GM19452 (cell line): ENCODE measurements at regions not wholly inside any gene's neighbourhood (a gene's known extent, or its start where the extent isn't known, plus 50 kb on each side); places are given as distances from the start of the nearest gene placed in this dataset.
"Not testable (repeated sequence)": the region's sequence is repeated elsewhere in the genome, so short reads cannot be mapped to it uniquely, and the experiment has no call there.

Experiments used
- ATAC-seq: cut with Tn5 transposase; IDR thresholded peaks from one replicate; pipeline ENCODE4 v1.9.1; 2021; ENCODE audit not compliant: unreplicated experiment

DNA sequence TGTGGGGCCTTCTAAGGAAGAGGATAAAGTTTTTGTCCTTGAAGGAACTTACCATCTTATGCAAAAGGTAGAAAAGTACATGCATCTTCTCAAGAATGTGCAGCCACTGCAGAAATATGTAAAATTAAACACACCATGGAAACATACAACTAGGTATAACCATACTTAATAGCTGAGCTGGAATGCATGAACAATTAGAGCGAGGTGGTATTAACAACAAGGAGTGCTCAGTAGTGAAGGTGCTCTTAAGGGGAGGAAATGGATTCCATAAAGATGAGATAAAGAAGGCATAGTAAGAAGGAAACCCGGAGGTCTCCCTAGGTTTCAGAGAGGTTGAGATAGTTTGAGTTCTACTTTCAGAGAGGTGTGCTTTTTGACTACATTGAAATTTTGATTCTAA, 415.9 kb downstream of the NDFIP2 start:
- ATAC-seq = no peak

GRCh38 chr13:79895416-79895815, 414.5 kb downstream of the NDFIP2 start:
- no peak for ATAC-seq

DNA sequence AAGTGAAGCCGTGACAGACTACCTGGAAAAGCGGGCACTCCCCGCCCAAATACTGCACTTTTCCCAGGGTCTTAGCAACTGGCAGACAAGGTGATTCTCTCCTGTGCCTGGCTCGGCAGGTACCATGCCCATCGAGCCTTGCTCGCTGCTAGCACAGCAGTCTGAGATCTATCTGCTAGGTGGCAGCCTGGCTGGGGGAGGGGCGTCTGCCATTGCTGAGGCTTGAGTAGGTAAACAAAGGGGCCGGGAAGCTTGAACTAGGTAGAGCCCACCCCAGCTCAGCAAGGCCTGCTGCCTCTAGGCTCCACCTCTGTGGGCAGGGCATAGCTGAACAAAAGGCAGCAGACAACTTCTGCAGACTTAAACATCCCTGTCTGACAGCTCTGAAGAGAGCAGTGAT, 406.3 kb downstream of the NDFIP2 start:
- not testable (repeated sequence) for ATAC-seq

GRCh38 chr13:79886601-79887000, 405.6 kb downstream of the NDFIP2 start:
- ATAC-seq = no peak

GRCh38 chr13:79884890-79885289, 403.9 kb downstream of the NDFIP2 start:
- no peak for ATAC-seq

- no peak for ATAC-seq
Observed at GRCh38 chr13:79883216-79883615, 402.3 kb downstream of the NDFIP2 start.

- ATAC-seq = no peak
Observed at GRCh38 chr13:79880818-79881217, 399.9 kb downstream of the NDFIP2 start.

GRCh38 chr13:79874396-79875360, 393.7 kb downstream of the NDFIP2 start:
- ATAC-seq = no peak

DNA sequence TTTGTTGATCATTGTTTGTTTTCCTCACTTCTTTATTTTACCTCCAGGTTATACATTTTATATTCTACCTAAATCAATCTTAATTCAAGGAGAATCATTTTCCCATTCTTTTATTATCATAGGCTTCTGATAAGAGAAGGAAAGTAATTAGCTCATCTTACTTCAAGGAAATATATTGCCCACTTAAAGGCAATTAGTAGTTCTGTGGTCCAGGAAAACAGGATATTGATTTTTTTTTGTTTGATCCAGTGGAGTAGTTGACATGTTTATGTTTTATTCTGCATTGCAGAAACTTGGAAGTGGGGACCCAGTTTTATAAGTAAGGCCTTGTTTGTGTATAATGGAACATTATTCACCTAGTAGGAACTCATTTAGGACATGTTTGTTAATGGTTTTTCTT, 390.6 kb downstream of the NDFIP2 start:
- ATAC-seq = no peak

GRCh38 chr13:79870766-79871165, 389.8 kb downstream of the NDFIP2 start:
- ATAC-seq = no peak

- ATAC-seq = no peak
Observed at GRCh38 chr13:79870123-79870522, 389.2 kb downstream of the NDFIP2 start.

DNA sequence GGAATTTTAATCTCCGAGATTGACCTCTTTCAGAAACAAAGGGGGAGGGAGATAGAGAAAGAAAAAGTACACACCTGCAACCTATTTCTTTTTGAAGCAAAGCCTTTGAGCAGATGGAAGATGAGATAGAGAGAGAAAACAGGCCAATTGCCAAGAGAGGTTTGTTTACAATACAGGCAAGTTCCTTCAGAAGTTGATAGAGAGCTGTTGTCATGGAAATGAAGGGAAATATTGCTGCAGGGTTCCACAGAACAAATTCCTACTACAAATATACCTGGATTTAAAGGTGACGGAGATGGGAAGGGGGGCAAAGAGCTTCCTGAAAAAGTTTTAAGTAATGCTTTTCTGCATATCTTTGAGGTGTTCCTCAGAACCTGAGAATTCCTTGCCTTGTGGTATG, 388.4 kb downstream of the NDFIP2 start:
- ATAC-seq = no peak

GRCh38 chr13:79867254-79867653, 386.3 kb downstream of the NDFIP2 start:
- ATAC-seq = no peak

- ATAC-seq = no peak
Observed at GRCh38 chr13:79866436-79866835, 385.5 kb downstream of the NDFIP2 start.

- no peak for ATAC-seq
Observed at GRCh38 chr13:79862515-79862914, 381.6 kb downstream of the NDFIP2 start.

GRCh38 chr13:79861731-79862130, 380.8 kb downstream of the NDFIP2 start:
- no peak for ATAC-seq

DNA sequence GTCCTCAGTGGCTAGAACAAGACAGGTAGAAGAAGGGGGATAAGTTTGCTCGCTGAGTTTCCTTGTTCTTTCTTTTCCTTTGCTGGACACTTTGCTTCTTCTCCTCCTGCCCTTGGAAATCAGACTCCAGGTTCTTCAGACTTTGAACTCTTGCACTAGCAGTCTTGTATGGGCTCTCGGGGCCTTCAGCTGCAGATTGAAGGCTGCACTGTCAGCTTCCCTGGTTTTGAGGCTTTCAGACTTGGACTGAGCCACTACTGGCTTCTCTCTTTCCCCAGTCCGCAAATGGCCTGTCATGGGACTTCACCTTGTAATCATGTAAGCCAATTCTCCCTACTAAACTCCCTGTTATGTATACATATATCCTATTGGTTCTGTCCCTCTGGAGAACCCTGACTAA, 379.8 kb downstream of the NDFIP2 start:
- no peak for ATAC-seq

DNA sequence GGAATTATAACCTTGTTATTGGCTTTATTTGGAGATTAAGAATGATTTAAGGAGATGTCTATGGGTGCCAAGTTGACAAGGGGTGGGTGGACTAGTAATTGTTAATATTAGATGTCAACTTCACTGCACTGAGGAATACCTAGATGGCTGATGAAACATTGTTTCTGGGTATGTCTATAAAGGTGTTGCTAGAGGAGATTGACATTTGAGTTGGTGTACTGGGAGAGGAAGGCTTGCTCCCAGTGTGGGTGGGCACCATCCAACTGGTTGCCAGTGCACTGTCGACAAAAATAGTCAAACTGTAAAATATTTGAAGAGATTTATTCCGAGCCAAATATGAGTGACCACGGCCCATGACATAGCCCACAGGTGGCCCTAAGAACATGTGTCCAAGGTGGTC, 378.8 kb downstream of the NDFIP2 start:
- ATAC-seq = no peak

DNA sequence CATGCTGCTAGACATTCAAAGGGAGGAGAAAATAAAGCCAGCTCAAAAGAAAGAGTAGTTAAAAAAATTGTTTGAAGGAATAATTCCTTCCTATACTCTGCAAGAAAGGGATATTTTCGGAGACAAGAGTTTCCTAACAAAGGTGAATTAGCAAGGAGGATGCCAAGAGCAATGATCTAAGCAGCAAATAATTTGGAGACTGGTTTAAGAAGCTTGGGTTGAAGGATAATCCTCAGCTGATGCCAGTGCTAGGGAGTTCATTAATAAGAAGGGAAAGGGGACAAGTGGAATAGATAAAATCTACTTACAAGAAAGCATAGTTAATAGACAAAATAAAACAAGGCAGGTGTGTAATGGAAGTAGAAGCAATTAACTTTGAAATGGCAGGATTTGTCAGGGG, 372.3 kb downstream of the NDFIP2 start:
- ATAC-seq = no peak

GRCh38 chr13:79851318-79851717, 370.4 kb downstream of the NDFIP2 start:
- ATAC-seq = no peak

GRCh38 chr13:79847882-79848592, 367.1 kb downstream of the NDFIP2 start:
- ATAC-seq = no peak

DNA sequence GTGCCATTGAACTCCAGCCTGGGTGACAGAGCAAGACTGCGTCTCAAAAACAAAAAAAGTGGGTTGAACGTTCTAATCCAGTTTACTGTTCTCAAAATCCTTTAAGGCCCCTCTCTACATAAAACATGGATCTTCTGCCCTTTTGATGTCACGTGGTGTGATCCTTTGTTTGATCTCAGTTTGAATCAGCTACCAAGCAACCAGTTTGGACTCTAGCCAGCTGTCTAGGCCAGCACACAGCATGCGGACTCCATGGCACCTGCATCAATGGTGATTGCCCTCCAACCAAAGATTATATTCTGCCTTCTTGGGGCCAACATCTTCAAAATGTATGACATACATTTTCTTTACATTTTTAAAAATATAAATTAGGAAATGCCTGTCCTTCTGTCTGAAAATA, 365.4 kb downstream of the NDFIP2 start:
- no peak for ATAC-seq
